HG03460 (cell line): ENCODE measurements at regions not wholly inside any gene's neighbourhood (a gene's known extent, or its start where the extent isn't known, plus 50 kb on each side); places are given as distances from the start of the nearest gene placed in this dataset.

Experiments
- ATAC-seq: cut with Tn5 transposase; IDR thresholded peaks from one replicate; pipeline ENCODE4 v1.9.1; 2021; ENCODE audit not compliant: unreplicated experiment

DNA sequence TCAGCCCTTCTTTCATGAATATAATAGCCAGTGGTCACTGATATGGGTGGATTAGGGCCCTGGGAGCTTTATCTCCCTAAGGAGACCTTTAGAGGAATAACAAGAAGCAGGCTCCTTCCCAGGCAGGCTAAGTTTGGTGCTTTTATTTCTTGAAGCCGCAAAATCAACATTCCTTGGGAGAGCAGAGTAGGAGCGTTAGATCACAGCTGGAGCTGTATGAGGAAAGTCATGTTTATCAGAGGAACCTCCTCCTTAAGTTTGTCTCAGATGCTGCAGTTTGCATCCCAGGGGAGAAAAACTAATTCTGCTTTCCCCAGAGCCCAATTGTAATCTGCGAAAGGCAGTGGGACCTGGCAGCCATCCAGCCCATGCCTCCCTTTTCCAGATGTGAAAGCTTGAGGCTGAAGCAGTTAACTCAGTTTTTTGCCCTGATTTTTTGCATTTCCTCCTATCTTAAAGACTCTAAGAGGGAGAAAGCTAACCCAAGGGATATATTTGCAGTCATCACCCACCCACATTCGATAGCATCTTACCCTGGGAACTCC is 186.0 kb upstream of the FRMPD4 start:
- ATAC-seq = no peak

DNA sequence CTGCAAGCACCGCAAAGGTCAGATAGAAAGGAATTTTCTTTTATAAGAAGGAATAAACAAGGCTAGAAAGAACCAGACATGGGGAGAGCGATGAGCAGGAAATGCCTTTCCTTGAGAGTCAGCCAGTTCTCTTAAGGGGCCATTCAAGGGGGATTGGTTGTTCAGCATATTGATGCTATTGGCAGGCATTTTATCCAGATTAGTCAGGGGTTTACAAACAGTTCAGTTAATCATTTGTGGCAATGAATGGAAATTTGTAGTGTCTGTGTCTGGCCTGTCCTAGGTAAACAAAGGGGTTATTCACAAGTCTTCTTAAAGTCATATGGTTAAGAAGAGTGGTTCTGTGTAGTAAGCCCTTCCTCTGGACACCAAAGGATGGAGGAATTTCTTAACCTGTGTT is 184.7 kb upstream of the FRMPD4 start:
- ATAC-seq = no peak

DNA sequence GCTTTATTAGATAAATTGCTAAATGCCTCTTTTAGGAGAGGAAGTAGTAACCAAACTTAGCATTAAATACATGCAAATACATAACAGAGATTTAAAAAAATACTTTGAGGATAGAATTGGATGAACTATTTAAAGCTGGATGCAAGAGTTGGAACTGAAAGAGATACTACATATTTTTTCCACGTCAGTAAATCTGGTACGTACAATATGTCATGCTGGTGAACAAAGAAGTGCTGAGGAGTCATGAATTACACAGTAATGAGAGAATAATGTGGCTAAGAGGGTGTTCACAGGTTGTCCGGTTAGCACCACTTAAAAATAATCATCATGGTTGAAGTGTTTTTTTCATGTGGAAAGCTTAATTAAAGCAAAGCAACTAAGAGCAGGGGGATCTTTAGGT is 184.1 kb upstream of the FRMPD4 start:
- ATAC-seq = no peak

DNA sequence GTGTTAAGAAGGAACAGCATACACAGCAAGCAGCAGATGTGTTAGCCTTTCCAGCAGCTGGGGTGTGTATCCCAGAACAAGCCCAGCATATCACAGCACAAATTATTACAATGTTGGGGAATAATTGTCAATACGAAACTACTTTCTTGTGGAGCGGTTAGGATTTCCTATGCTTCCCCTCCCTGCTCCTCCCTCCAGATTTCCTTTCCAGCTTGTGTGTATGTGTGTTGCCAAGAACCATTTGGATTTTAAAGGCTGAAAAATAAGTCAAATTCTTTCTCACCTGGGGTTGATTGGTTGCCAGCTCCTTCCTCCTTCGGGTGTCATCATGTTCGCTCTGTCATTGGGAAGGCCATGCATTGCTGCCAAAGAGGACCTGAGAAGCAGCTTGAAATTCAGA is 178.2 kb upstream of the FRMPD4 start:
- no peak for ATAC-seq

DNA sequence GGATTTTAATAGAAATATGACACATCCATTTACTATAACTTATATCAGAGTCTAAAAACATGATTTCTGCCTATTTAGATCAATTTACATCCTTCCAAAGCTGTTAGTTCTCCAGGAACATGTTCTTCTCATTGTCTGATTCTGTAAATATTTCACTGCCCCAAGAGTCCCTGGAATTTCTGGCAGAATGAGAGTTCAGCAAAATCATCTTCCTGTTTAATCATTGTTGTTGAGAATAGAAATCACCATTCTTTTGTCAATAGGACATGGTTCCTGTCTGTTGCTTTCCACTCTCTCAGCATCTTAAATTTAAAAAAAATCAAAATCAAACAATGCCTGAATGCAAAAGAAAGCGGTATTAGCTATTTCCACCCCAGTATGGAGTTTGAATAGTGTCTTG is 172.8 kb upstream of the FRMPD4 start:
- no peak for ATAC-seq

DNA sequence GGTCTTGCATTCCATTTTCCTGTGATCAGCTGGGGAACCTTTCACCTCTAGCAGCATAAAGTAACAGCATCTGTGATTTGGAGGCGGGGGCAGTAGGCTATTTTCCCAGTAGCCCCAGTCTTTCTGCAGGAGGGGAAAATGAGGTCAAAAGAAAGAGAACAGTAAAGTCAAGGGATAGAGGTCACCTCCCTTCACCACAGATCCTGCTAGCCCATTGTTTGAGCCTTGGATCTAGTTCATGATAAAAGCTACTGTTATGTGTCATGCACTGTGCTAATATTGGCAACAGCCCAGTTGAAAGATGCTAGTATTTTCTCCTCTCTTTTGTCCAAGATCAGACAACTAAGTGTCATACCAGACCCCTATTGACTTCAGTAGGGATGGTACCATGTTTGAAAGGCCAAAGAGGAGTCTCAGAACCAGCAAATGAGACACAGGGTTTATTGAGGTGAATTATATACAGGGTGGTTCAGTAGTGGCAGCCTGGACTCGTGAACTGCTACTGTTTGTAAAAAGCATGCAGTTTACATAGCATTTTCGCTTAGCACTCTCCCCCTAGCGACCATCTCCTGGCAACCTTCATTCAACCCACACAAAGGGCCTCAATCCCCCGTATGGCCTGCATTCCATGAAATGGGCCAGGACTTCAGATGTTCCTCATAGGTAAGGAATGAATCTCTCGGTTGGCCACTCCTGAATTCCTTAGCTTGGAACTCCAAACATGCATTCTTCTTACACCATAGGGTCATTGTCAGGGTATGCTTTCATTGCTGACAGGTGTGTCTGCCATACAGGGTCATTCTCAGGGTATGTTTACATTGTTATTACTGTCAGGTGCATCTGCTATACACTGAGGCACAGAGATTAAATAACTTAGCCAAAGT is 170.0 kb upstream of the FRMPD4 start:
- no peak for ATAC-seq

DNA sequence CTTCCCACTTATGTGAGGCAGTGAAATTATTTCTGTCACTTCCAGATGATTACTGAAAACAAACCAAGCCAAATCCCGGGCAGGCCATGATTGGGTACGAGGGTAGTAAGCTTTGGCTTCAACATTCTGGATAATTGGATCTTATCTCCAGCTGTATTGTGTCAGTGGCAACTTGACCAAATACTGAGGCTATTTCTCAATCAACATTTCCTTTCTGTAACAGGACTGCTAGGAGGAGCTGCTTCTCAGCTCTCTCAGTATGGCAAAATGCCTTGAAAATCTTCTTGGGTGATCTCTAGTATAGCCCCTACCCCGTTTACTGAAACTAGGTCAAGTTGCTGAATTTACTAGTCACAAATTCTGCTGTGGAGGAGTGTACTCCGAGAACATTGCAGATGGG is 169.3 kb upstream of the FRMPD4 start:
- no peak for ATAC-seq

DNA sequence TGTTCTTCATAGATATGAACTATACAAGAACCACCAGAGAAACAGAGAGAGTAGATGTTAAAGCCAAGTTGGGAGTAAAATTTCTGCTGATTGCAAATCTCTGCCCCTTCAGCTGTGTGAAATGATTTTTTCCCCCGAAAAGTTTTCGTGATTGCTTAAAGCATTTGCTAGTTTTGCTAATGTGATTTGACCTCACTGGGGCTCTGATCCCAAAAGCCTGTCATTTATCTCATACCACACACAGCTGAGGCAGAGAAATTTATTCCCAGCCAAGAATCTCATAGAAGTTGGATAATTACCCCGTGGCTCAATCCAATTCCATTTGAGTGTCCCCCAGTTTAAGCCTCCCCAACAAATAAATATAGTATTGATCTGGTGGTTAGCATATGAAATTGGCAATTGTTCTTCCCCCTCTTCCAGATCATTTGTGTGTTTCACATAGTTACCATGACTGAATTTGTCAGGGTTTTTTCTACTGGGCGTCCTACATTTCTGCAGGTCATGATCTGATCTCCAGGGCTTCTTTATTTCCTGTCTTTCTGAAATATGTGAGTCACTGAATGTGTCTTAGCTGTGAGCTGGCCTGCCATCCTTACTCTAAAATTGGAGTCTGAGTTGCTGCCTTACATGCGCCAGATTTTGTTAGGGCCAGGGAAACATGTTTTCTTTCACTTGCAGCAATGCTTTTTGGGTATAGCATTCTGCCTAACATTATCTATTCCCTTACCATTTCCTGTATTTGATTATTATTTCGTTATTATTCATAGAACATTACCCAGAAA is 167.5 kb upstream of the FRMPD4 start:
- no peak for ATAC-seq

DNA sequence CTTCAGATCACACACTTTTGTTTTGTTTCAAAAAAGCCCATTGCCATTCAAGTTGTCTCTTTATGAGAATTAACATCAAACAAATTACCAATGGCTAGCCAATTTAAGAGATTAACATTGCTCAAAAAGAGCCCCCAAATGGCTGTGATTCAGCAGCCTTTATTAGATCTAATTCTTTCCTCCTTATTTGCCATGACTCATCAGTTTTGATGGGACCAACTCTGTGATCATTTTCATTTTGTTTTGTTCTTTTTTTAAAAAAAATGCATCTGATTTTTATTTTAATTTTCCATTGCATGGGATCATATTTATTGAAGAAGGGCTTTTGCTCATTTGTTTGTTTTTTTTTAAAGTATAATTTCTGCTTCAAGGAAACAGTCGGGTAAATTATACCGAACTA is 161.6 kb upstream of the FRMPD4 start:
- no peak for ATAC-seq

DNA sequence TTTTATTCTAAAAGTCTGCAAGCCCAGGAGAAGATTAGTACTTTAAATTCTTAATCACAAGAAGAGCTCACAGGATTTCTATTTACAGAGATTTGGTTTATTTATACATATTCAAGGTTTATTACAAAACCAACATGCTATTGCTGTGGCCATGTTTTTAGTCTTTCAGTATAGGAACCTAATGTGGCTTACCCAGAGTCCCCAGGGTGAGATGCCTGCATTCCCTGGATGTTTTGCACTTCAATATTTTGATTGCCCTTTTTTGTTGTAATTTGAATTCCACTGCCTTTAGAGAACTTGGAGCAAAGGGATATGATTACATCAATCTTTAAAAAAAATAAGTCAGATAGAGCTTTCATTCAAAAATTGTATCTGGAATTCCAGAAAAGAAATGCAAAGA is 146.0 kb upstream of the FRMPD4 start:
- no peak for ATAC-seq

DNA sequence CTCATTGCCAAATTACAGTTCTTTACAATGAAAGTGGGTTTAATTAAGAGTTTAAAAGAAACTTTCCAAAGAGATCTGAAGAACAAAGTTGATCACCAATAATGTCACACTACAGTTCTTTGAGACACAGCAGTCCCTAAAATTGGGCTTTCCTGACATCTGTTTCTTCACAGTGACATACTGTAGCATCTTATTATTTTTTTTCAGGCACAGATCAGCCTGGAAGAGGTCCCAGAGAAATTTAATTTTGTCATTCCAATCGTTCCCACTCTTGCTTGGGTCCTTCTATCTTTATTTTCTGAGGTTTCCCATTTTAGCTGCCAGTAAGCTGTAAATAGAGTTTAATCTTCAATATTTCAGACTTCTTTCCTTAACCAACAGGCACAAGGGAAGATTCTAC is 143.1 kb upstream of the FRMPD4 start:
- ATAC-seq = no peak

DNA sequence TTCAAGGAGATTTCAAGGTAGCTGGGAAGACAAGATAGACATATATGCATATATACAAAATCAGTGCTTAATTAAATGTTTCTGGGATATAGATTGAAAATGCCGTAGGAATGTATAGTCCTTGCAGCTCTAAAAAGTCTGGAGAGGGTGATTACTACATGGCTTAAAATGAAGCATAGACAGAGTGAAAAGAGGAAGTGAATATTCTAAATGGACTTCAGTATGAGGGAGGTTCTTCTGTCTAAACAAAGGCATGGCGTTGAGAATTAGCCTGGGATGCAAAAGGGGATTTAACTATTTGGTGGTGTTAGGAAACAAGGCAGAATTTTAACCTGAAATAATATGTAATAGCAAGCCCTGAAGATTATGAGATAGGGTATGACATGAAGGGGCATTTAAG is 141.5 kb upstream of the FRMPD4 start:
- ATAC-seq = no peak

DNA sequence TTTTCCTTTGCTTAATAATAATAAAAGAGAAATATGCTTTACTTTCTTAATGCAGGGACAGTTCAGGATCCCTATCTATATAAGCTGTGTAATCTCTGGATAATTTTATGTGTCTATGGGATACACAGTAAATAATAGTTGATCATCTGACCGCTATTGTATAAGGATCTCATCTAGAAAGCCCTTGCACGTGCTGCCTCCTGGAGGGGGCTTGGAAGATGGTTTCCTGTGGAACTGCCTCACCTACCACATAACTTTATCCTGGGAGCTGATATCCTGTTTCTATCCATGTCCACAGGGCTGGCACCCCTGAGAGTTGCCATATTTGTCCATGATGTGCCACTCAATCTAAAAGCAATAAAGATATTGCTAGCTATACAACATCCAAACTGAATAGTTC is 139.3 kb upstream of the FRMPD4 start:
- no peak for ATAC-seq

DNA sequence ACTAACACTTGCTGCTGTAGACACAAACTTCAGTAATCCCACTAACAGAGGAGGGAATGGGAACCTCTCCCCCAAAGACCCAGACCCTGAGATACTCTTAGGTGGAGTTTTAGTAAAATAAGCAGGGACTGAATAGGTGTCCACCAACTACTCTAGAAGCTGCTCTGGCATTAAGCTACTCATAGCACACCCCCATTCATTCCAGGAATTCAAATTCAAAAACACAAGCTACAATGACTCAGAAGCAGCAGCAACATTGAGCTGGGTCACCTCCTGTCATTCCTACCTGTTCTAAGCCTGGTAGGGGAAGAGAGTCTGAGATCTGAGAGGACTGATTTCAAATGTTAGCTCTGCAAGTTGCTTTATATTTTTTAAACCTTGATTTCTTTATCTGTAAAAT is 135.4 kb upstream of the FRMPD4 start:
- no peak for ATAC-seq

DNA sequence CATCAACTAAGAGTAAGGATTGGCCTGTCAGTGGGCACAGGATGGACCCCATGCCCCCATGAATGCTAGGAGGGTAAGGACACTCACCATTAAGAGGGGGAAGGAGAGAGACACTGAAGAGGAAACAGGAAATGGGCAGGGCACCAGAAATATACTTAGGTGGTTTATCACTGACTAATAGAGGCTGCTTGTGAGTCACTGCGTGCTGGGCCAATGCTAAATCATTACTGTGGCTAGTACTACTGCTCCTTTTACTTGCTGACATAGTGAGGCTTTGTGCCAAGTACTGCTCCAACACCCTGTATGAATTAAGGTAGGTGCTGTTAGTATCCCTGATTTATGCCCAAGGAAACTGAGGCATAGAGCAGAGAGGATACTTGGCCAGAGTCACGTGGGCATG is 130.4 kb upstream of the FRMPD4 start:
- no peak for ATAC-seq

DNA sequence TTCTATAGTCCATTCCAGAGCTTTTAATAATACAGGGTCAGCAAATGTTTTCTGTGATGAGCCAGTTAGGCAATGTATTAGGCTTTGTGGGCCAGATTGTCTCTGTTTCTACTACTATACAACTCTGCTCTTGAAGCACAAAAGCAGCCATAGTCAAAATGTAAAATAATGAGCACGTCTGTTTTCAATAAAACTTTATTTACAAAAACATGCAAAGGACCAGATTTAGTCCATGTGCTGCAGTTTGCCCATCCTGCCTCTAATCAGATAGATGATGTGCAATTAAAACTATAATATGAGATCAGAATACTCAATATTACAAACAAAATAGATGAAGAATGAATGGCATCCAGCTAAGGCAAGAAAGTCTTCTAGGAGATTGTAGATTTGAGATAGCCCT is 127.8 kb upstream of the FRMPD4 start:
- no peak for ATAC-seq

DNA sequence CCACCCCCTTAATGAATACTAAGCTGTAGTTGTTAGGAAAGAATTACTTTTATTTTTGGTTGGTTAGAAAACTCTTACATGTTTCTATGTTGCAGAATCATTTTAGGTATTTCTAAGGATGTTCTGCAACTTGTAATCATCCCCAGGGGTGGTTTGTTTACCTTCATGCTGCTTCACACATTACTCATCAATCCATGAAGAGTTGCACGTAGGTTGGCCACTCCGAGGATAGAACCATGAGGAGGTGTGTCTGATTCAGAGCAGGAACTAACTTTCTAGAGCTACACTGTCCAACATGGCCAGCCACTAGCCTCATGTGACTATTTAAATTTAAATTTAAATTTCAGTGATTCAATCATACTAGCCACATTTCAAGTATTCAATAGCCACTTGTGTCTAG is 127.2 kb upstream of the FRMPD4 start:
- ATAC-seq = no peak

DNA sequence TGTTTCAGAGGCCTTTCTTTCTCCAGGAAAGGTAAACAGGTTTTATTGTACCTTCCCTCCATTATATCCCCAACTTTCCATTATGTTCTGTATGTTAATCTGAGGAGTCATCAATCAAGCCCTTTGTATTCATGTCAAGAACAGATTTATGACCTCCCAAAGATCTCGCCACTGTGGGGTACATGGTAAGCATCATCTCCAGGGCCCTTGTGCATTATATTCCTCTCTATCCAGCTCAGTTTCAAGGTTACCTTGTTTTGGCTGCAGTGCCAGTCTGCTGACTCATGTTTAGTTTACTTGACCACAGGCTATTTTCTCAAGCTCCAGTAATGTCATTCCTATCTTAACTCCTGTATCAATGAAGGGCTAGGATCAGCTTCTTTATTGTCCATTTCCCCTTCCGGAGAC is 125.1 kb upstream of the FRMPD4 start:
- ATAC-seq = no peak

DNA sequence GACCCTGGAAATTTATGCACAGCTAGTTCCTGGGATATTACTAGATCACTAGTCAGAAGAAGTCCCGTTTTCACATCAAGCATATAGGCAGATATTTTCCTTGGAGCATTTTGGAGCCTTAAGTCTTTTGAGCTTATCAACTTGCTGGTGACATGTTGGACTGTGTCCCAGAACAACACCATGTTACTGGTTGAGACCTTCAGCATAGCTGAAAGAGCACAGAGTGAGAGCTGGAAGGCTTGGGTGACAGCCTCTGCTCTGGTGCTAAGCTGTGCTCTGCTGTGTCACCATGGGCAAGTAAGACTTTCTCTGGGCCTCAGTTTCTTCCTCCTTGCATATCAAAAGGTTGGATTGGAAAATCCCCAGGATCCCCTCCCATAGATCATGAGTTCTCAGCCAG is 116.6 kb upstream of the FRMPD4 start:
- no peak for ATAC-seq

DNA sequence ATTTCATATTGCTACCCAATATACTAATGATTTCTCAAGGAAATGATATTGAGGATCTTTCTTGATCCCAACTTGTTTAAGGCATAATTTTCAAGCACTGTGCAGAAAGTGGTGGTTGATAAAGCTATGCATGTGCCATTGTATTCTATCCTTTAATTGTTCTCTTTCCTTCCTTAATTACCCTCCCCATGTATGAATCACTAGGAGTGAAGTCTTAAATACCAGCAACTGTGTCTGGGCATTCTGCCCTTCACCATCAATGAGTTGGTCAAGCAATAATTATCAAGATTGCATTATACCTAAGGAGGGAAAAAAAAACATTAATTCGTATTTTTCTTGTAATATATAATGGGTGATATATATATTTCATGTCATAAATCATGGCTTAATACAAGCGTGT is 111.8 kb upstream of the FRMPD4 start:
- no peak for ATAC-seq

DNA sequence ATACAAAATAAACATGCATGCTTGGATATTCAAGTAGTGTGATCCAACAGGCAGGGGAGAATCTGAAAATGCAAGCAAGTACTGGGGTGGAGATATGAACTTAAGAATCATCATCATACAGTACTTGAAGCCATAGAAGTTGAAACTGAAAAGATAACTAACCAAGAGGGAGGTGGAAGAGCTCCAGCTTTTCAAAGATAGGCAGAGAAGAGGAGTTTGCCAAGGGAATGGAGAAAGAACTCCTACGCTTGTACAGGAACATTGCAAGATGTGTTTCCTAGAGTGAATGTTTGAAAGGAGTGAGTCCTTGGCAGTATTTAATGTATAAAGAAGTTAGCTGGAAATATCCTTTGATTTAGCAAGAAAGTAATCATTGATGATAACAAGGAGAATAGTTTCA is 106.2 kb upstream of the FRMPD4 start:
- no peak for ATAC-seq

DNA sequence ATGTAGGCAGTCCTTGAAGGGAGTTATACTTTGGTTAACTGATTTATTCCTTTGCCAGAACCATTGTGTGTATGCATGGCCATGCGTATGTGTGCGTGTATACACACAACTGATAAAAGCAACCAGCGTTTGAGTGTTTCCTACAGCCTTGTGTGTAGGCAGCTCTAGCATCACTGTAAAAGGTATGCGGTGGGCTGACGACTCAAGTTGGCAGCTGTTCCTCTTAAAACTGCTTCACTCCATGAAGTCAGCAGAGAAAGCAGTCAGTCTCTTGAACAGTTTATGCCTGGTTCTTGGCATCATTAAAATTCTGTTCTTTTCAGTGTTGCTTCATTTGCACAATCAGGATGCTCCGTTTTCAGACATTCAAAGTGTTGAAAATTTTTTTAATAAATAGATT is 103.5 kb upstream of the FRMPD4 start:
- no peak for ATAC-seq
